Osteoblast (primary cell): ENCODE measurements at regions not wholly inside any gene's neighbourhood (a gene's known extent, or its start where the extent isn't known, plus 50 kb on each side); places are given as distances from the start of the nearest gene placed in this dataset.

Source experiments
- DNase-seq: peaks from one replicate; pipeline ENCODE4 v3.0.0; 2011; ENCODE audit warnings: low spot score, mixed read lengths; ENCODE audit not compliant: insufficient read length; ENCODE audit errors: missing footprints
- H2AFZ ChIP-seq: 2 replicates; pipeline ENCODE4 v1.6.0; 2011; ENCODE audit warnings: mild to moderate bottlenecking, low read length
- H3K27ac ChIP-seq: 2 replicates; pipeline ENCODE4 v1.5.1; 2011; ENCODE audit warnings: mild to moderate bottlenecking, low read depth, low read length, moderate library complexity
- H3K27me3 ChIP-seq: 2 replicates; pipeline ENCODE4 v1.6.0; 2012; ENCODE audit warnings: mild to moderate bottlenecking, control low read depth, inconsistent platforms, low read length, moderate library complexity; ENCODE audit not compliant: insufficient read depth
- H3K36me3 ChIP-seq: 2 replicates; pipeline ENCODE4 v1.5.1; 2011; ENCODE audit warnings: mild to moderate bottlenecking, low read length, control low read depth, moderate library complexity; ENCODE audit not compliant: insufficient read depth
- H3K4me1 ChIP-seq: 2 replicates; pipeline ENCODE4 v1.5.1; 2011; ENCODE audit warnings: mild to moderate bottlenecking, low read length, control low read depth, moderate library complexity; ENCODE audit not compliant: insufficient read depth
- H3K4me2 ChIP-seq: 2 replicates; pipeline ENCODE4 v1.6.0; 2011; ENCODE audit warnings: mild to moderate bottlenecking, low read length; ENCODE audit not compliant: insufficient read depth
- H3K4me3 ChIP-seq: fragments of 200-600 bp; sonication (generic); 3 replicates; pipeline ENCODE4 v1.5.1; 2012; ENCODE audit warnings: mild to moderate bottlenecking, low read length, inconsistent platforms; ENCODE audit not compliant: insufficient read depth
- H3K79me2 ChIP-seq: 2 replicates; pipeline ENCODE4 v1.6.0; 2012; ENCODE audit warnings: mild to moderate bottlenecking, low read length, control low read depth, inconsistent platforms; ENCODE audit not compliant: insufficient read depth
- H3K9me3 ChIP-seq: 2 replicates; pipeline ENCODE4 v1.5.1; 2011; ENCODE audit warnings: low read depth, low read length, control low read depth
- H4K20me1 ChIP-seq: 2 replicates; pipeline ENCODE4 v1.6.0; 2012; ENCODE audit warnings: mild to moderate bottlenecking, low read length, control low read depth; ENCODE audit not compliant: insufficient read depth
- CTCF ChIP-seq: IDR thresholded peaks from 2 replicates; pipeline ENCODE4 v1.5.1; 2011; ENCODE audit warnings: mild to moderate bottlenecking, low read depth, low read length, moderate library complexity; ENCODE audit errors: extremely low read depth

- no peak overlapping the region for H3K4me2 ChIP-seq
- H3K4me1 ChIP-seq = no peaks in the 10 kb centered on the region
- TF ChIP-seq CTCF = no peak
- H3K27ac ChIP-seq = no peak overlapping the region
- H3K36me3 ChIP-seq = no peaks in the 10 kb centered on the region
- H3K4me3 ChIP-seq = no peak overlapping the region
- no peak for DNase-seq
- H3K79me2 ChIP-seq = no peaks in the 10 kb centered on the region
- H2AFZ ChIP-seq = no peak overlapping the region
- H3K27me3 ChIP-seq = no peaks in the 10 kb centered on the region
- peaks cover 2% of the 10 kb centered on the region for H3K9me3 ChIP-seq
- H4K20me1 ChIP-seq = no peaks in the 10 kb centered on the region
These were observed 352.4 kb upstream of the ADGRB3 start for GRCh38 chr6:68282646-68283045.

DNA sequence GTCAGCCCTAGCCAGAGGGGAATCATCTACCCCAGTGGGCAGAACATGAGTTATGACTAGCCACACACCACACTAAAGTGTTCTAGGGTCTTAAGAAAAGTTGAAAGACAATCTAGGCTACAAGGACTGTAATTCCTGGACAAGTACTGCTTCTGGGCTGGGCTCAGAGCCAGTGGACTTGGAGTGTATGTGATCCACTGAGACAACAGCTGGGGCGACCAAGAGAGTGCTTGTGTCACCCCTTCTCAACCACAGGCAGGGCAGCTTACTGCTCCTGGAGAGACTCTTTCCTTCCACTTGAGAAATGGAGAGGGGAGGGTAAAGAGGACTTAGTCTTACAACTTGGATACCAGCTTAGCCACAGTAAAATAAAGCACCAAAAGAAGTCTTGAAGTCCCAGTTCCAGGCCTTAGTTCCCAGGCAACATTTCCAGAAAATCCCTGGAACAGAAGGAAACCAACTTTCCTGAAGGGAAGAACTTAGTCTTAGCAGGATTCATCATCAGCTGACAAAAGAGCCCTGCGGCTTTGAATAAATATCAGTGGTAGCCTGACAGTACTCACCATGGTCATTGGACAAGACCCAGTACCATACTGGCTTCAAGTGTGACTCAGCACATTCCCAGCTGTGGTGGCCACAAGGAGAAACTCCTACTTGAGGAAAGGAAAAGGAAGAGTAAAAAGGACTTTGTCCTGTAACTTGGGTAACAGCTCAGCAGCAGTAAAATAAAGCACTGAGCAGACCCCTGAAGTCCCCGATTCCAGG lies 355.1 kb upstream of the ADGRB3 start:
- Histone ChIP-seq H3K4me3 (no peak overlapping the region), H3K4me2 (no peak overlapping the region), H3K9me3 (peaks cover 2% of the 10 kb centered on the region), H3K4me1 (no peaks in the 10 kb centered on the region), H3K27ac (no peak overlapping the region), H3K79me2 (no peaks in the 10 kb centered on the region), H3K36me3 (no peaks in the 10 kb centered on the region), H4K20me1 (no peaks in the 10 kb centered on the region), H2AFZ (no peak overlapping the region), H3K27me3 (no peaks in the 10 kb centered on the region)
- DNase-seq = no peak
- no peak for TF ChIP-seq CTCF

GRCh38 chr6:68273297-68273696 lies 361.8 kb upstream of the ADGRB3 start:
- Histone ChIP-seq H3K4me2 (no peak overlapping the region), H3K36me3 (no peaks in the 10 kb centered on the region), H3K79me2 (no peaks in the 10 kb centered on the region), H3K9me3 (no peaks in the 10 kb centered on the region), H3K4me1 (no peaks in the 10 kb centered on the region), H4K20me1 (no peaks in the 10 kb centered on the region), H3K27me3 (no peaks in the 10 kb centered on the region), H3K27ac (no peak overlapping the region), H2AFZ (no peak overlapping the region), H3K4me3 (no peak overlapping the region)
- no peak for TF ChIP-seq CTCF
- no peak for DNase-seq

DNA sequence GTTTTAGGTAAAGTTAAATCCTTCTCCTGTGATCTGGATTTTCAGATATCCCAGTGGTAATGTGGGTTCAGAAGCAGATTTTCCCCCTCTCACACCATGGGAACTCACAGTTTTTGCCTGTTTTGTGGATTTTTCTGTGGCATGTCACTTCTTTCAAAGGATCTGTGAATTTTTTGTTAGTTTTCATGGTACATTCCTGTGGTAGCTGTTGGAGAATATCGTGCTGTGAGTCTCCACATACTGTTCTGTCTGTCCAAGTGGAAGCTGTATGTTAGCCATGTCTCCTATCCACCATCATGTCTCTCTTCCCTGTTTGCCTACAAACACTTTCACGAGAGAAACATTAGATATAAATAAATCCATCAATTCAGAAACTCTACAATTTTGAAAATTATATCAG lies 378.7 kb upstream of the ADGRB3 start:
- no peaks in the 10 kb centered on the region for H3K79me2 ChIP-seq
- no peak overlapping the region for H2AFZ ChIP-seq
- H3K4me1 ChIP-seq = no peaks in the 10 kb centered on the region
- H3K4me2 ChIP-seq = no peak overlapping the region
- no peaks in the 10 kb centered on the region for H3K27me3 ChIP-seq
- H3K36me3 ChIP-seq = no peaks in the 10 kb centered on the region
- peaks cover 3% of the 10 kb centered on the region for H3K9me3 ChIP-seq
- H3K27ac ChIP-seq = no peak overlapping the region
- H3K4me3 ChIP-seq = no peak overlapping the region
- no peaks in the 10 kb centered on the region for H4K20me1 ChIP-seq
- DNase-seq = no peak
- TF ChIP-seq CTCF = no peak
